ENCODE measurements at regions not wholly inside any gene's neighbourhood (a gene's known extent, or its start where the extent isn't known, plus 50 kb on each side); places are given as distances from the start of the nearest gene placed in this dataset.

DNA sequence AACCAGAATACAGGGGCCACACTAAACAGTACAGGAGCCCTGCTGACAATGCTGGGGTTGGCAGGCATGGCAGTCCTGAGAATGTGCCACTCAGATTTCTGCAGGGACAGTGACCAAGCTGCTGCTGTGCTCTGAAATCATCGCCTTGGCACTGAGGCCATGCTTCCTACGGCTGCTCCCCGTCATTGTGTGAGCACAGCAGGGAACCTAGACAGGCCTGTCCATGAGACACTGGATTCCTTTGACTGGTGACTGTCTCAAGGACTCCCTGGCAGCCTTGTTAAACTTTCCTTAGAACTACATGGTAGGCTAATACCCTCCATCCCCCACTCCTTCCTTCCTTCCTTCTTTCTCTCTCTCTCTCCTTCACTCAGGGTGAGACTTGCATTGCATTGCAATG lies 111.4 kb downstream of the LUZP4 start:
- TF ChIP-seq FOXM1 (IDR thresholded peaks at IDR 0.05; ENCODE audit: borderline replicate concordance, low read depth) (no peak), EP300 (IDR thresholded peaks at IDR 0.05; ENCODE audit: borderline replicate concordance) (peak; percentile 55; the same call in 1 of the 2 replicates), MAX (IDR thresholded peaks at IDR 0.05) (no peak), TCF12 (IDR thresholded peaks at IDR 0.05; ENCODE audit: low read depth) (peak; percentile 45), RAD21 (IDR thresholded peaks at IDR 0.05; ENCODE audit: low read depth) (no peak), REST (IDR thresholded peaks at IDR 0.05; ENCODE audit: low read depth) (no peak)
